KG1 (cell line): ENCODE measurements at regions not wholly inside any gene's neighbourhood (a gene's known extent, or its start where the extent isn't known, plus 50 kb on each side); places are given as distances from the start of the nearest gene placed in this dataset.

ENCODE experiments used
- DNase-seq: peaks from one replicate; lab custom pipeline; 2025; lab: John Stamatoyannopoulos, UW

DNA sequence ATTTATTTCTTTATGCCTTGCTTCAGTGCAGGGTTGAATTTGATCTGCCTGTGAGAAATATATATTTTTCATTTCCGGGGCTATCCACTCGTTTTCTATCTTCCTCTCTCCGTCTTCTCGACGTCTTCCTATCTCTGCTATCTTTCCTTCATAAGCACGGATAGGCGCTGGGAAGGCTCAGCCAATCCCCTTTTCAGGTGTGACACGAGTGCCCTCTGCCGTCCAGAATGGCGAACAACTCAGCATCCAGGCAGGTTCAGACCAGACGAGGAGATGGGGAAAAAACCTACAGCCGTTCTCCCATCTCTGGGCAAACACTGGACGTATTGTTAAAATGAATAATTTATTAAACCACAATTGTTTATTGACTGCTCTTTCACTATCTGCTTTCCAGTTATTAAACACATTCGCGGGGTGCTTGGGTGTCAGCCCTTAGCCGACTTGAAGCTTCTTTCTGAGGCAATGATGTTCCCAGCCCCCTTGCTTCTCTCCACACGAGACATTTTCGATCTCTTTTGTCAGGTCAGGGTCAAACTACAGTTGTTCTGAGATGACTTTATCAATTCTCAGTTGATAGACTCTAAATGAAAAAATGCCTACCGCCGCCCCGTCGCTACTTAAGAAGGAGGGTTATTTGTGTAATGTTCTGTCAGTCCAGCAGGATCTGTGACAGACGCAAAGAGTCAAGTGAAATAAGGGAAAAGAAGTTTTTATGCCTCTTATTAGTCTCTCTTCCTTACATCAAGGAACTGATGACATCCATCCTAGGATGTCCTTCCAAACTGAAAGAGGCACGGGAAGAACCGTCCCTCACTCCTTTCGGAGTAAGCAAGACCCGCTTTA is 96.3 kb upstream of the NOCT start:
- DNase-seq: no peak

DNA sequence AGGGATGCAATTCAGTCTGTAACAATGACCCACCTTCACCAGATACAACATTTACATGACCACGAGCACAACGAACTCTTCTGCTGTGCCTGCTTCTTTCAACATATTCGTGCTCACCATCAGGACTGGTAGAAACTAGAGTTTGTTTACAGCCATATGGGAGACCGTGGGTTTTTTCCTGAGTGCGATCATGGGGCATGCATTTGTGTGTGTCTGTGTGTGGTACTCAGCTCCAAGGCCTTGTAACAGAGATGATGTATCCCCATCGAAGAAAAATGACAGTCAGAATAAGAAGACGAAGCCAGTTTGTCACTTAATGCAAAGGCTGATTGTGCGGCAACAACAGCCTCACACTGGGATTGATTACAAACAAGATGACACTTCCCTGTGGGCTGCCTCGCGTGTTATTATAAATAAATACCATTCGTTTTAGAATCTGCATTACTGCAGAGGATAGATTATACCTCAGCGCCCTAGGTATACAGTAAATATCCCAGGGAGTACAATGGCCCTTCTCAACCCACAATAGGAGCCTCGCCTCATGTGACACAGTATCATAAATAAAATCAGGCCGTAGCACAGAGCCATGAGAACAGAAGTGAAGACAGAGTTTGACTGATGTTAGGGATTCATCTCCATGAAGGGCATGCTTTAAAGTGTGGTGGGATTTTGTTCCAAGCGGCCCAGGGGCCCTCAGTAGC is 97.3 kb upstream of the NOCT start:
- no peak for DNase-seq

- no peak for DNase-seq
Measured at GRCh38 chr4:138916763-138917162, 98.8 kb upstream of the NOCT start.

- DNase-seq: no peak
Measured at GRCh38 chr4:138915756-138916155, 99.8 kb upstream of the NOCT start.

DNA sequence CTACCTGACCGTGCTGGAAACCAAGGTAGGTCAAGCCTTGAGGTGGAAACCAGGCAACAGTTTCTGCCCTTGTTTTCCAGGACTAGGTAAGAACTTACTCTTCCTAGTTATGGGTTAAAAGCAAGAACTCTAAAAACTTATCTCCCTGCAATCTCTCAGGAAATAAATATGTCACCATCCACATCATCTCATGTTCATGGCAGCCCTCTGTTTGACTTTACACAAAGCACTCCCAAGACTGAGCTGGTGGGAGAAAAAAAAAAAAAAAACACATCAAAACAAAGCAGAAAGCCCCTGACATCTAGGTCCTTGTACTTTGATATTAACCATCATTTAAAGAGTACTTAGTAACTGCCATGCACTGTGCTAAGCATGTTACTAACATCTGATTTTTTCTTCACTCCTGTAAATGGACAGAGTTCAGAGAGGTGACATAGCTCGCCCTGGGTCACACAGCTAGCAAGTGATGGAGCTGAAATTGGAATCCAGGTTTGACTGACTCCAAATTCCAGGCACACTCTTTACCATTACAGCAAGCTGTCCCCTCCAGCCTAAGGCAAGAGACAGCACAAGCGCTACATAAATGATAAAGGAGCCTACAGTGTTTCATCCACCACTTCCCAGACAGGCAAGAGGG is 102.8 kb upstream of the NOCT start:
- DNase-seq: no peak

- DNase-seq: no peak
Measured at GRCh38 chr4:138911909-138912703, 103.5 kb upstream of the NOCT start.

DNA sequence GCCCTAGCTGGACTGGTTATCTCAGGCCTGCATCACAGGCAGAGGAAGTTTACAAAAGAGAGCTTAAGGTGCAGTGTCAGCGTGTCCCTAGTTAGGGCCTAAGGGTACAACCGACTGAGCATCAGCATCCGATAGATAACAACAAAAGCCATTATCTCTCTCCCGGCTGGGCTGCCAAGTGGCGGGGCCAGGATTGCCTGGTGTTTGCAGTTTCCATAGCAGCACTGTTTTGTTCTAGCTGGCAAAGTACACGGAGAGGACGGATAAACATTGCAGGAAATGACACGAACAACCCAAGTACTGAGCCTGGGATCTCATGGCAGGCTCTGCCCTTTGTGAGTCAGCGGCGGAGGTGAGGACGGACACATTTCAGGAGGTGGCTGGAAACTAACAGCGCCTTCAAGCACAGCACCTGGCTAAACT is 104.7 kb upstream of the NOCT start:
- DNase-seq: no peak

DNA sequence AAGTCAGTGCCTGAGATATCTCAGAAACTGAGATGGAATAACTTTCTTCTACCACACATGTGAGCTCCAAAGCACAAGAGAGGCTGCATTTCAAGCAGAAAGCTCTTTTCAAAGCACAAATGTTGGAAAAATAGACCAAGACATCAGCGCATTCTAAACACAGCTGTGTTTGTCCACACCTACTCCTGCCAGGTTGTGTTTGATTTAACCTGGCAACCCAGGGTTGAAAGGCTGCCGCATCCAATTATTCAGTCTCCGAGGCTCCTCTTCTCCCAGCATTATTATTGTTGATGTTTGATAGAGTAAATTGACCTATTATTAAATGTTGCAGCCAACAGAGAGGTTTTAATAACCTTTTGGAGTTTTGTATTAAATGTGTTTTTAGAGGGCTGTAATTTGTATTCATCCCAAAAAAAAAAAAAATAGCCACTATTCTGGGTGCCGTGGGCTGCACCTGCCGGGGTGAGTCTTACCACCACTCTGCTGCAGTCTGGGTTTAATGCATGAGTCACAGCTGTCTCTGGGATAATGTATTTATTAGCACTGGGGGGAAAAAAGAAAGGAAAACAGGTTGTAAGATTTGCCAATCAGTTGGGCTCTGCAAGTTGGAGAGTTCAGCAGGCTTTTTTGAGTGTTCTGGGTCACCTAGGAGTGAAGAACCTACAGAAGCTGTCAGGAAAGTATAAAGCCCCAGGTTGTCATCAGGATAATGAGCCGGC is 105.2 kb upstream of the NOCT start:
- no peak for DNase-seq

DNA sequence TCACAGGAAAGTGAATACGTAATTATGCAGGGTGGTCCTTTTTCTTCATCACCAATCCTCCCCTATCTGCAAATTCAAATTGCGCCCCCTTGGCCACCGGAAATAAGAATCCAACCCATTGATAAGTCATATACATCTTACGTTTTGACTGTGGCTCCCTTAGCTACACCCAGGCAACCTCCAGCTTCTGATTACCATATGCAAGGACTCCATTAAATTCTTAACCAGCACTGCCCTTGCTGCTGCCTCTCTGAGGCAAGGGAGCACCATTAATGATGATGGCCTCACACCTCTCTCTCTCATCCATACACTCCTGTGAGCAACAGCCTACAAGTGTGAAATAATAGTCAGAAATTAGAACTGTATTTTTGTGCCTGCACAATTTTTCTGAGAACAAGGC is 106.0 kb upstream of the NOCT start:
- no peak for DNase-seq

DNA sequence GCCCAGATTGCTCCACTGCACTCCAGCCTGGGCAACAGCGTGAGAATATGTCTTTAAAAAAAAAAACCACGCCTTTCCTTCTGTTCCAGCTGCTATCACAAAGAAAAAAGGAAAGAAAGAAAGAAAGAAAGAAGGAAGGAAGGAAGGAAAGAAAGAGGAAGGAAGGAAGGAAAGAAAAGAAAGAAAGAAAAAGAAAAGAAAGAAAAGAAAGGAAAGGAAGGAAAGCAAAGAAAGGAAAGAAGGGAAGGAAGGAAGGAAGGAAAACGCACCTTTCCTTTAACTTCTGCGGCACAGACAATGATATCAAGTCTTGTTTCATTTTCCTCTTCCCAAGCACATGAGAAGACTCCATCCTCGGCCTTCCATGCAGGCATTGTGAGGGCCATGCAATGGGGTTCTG is 107.4 kb upstream of the NOCT start:
- no peak for DNase-seq

- DNase-seq: no peak
Measured at GRCh38 chr4:138907174-138907573, 108.4 kb upstream of the NOCT start.

DNA sequence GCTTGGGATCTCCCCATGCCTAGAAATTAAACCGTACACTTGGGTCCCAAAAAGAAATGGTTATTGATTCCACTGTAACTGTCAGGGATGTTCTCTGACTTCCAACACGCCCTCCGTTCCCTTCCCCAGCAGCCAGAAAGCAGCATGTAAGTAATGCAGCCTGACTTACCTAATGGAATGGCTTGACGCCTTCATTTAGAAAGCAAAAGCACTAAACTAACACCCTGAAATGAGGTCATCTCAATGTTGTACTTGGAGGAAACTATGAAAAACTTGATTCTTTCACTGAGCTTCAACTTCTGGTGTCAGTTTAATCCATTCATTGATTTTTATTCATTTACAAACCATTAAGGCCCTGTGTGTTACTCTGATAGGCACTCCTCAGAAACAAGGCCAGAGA is 110.8 kb upstream of the NOCT start:
- no peak for DNase-seq

DNA sequence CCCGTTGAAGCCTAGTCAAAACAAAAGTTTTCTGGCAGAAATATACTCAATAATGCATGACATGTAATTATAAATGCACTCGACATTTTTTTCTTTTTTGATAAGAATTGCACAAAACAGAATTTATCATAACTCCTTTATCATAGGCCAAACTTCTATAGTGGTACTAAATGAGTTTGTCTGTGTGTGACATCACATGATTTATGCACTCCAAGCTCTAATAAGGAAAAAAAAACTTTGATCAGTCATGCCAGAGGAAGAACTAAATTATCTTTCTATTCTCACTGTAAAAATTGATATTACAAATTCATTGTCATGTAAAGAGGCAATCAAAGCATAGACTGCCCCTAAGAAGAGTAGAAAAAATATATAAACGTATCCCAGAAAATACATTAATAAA is 112.4 kb upstream of the NOCT start:
- DNase-seq: no peak

DNA sequence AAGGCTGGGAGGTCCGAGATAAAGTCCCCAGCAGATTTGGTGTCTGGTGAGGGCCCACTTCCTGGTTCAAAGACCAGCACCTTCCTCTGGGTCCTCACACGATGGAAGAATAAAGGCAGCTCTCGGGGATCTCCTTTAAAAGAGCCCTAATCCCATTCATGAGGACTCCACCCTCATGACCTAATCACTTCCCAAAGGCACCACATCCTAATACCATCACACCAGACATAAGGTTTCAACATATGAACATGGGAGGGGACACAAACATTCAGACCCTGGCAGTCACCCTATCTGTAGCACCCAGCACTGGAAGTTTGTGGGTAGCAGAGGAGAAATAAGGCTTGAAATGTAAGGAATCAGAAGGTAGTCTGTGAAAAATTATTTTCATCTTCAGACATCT is 112.9 kb upstream of the NOCT start:
- DNase-seq: no peak

- DNase-seq: no peak
Measured at GRCh38 chr4:138901177-138901576, 114.4 kb upstream of the NOCT start.

- no peak for DNase-seq
Measured at GRCh38 chr4:138899999-138900398, 115.6 kb upstream of the NOCT start.

GRCh38 chr4:138898282-138898681 is 117.3 kb upstream of the NOCT start:
- no peak for DNase-seq

- no peak for DNase-seq
Measured at GRCh38 chr4:138897811-138898226, 117.8 kb upstream of the NOCT start.

GRCh38 chr4:138894709-138895108 is 120.9 kb upstream of the NOCT start:
- DNase-seq: no peak

DNA sequence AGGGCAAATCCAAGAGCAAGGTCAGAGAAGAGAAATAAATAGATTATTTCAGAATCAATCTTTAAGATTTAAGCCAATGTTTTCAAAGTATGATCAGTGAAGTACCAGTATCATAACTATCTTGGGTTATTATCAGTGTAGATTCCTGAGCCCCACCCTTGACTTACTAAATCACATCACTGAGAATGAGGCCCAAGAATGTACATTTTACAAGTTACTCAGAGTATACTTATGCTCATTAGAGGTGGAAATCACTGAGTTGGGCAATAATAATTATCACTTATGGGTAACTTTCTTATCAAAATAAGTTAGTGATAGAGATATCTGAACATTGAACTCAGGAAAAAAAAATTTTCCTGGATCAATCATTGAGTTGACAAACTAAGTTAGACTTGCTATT is 121.6 kb upstream of the NOCT start:
- no peak for DNase-seq
